Endodermal cell (in vitro differentiated cells): ENCODE measurements at regions not wholly inside any gene's neighbourhood (a gene's known extent, or its start where the extent isn't known, plus 50 kb on each side); places are given as distances from the start of the nearest gene placed in this dataset.

ENCODE experiments used
- DNase-seq: peaks from one replicate; pipeline ENCODE4 v3.0.0-alpha.2; 2017
- H3K27ac ChIP-seq: 2 replicates; pipeline ENCODE4 v1.5.1; 2013; ENCODE audit warnings: mild to moderate bottlenecking, low read depth, low read length, moderate library complexity
- H3K27me3 ChIP-seq: 2 replicates; pipeline ENCODE4 v1.6.1; 2013; ENCODE audit warnings: mild to moderate bottlenecking, low read length, moderate library complexity; ENCODE audit not compliant: insufficient read depth, control insufficient read depth, poor library complexity, severe bottlenecking
- H3K36me3 ChIP-seq: 2 replicates; pipeline ENCODE4 v1.7.0; 2013; ENCODE audit warnings: mild to moderate bottlenecking, low read length, moderate library complexity; ENCODE audit not compliant: control insufficient read depth, insufficient read depth
- H3K4me1 ChIP-seq: one replicate; pipeline ENCODE4 v1.7.0; 2013; ENCODE audit warnings: low read length; ENCODE audit not compliant: control insufficient read depth, insufficient read depth
- H3K4me3 ChIP-seq: 2 replicates; pipeline ENCODE4 v1.5.1; 2013; ENCODE audit warnings: mild to moderate bottlenecking, low read length, moderate library complexity
- H3K9ac ChIP-seq: 2 replicates; pipeline ENCODE4 v1.6.1; 2013; ENCODE audit warnings: mild to moderate bottlenecking, low read length, moderate library complexity; ENCODE audit not compliant: poor library complexity, severe bottlenecking; ENCODE audit errors: extremely low read depth
- H3K9me3 ChIP-seq: 2 replicates; pipeline ENCODE4 v1.6.1; 2013; ENCODE audit warnings: mild to moderate bottlenecking, low read length, moderate library complexity; ENCODE audit not compliant: control insufficient read depth
- H3K27ac Mint-ChIP-seq: 2 replicates; pipeline ENCODE4 v1.8.0; 2020; ENCODE audit warnings: mixed read lengths
- H3K27me3 Mint-ChIP-seq: 2 replicates; pipeline ENCODE4 v1.8.0; 2021; ENCODE audit warnings: mild to moderate bottlenecking, mixed read lengths; ENCODE audit not compliant: insufficient read depth
- H3K36me3 Mint-ChIP-seq: 2 replicates; pipeline ENCODE4 v1.8.0; 2020; ENCODE audit warnings: low read depth, mixed read lengths
- H3K4me1 Mint-ChIP-seq: 2 replicates; pipeline ENCODE4 v1.8.0; 2020; ENCODE audit warnings: mixed read lengths
- H3K4me3 Mint-ChIP-seq: 2 replicates; pipeline ENCODE4 v1.8.0; 2020; ENCODE audit warnings: mild to moderate bottlenecking, moderate library complexity, mixed read lengths
- H3K9me3 Mint-ChIP-seq: 2 replicates; pipeline ENCODE4 v1.8.0; 2020; ENCODE audit warnings: mild to moderate bottlenecking, mixed read lengths
- WGBS, 2 experiments: methylation state at CpG; one replicate each; pipeline versions ENCODE4 v1.1.5 to v1.1.7; 2013; ENCODE audit warnings: missing lambda C conversion rate in 2 of 2, mixed read lengths in 1 of 2; ENCODE audit not compliant: insufficient coverage in 1 of 2, insufficient read length in 1 of 2; 5-methylcytosine and 5-hydroxymethylcytosine counted together
- TF ChIP-seq, protein P1 (sequence below): fragments of 200-600 bp; sonication (generic); conservative IDR thresholded peaks from 2 replicates; pipeline ENCODE4 v1.5.0; 2021; ENCODE audit warnings: antibody characterized with exemption, mild to moderate bottlenecking

DNA sequence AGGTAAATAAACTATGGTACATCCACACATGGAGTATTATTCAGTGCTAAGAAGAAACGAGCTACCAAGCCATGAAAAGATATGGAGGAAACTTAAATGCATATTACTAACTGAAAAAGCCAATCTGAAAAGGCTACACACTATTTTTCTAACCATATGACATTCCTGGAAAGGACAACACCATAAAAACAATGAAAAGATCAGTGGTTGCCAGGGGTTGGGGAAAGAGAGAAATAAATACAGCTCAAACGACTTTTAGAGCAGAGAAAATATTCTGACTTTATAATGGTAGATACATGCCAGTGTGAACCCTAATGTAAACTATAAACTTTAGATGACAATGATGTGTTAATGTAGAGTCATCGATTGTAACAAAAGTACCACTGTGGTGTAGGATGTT is 225.9 kb upstream of the BTBD3 start:
- H3K27ac ChIP-seq = no peak overlapping the region
- peaks cover 51% of the 10 kb centered on the region for H3K4me1 Mint-ChIP-seq
- no peaks in the 10 kb centered on the region for H3K27me3 ChIP-seq
- H3K4me3 Mint-ChIP-seq = no peak overlapping the region
- no peaks in the 10 kb centered on the region for H3K9me3 ChIP-seq
- TF ChIP-seq, protein P1, sequence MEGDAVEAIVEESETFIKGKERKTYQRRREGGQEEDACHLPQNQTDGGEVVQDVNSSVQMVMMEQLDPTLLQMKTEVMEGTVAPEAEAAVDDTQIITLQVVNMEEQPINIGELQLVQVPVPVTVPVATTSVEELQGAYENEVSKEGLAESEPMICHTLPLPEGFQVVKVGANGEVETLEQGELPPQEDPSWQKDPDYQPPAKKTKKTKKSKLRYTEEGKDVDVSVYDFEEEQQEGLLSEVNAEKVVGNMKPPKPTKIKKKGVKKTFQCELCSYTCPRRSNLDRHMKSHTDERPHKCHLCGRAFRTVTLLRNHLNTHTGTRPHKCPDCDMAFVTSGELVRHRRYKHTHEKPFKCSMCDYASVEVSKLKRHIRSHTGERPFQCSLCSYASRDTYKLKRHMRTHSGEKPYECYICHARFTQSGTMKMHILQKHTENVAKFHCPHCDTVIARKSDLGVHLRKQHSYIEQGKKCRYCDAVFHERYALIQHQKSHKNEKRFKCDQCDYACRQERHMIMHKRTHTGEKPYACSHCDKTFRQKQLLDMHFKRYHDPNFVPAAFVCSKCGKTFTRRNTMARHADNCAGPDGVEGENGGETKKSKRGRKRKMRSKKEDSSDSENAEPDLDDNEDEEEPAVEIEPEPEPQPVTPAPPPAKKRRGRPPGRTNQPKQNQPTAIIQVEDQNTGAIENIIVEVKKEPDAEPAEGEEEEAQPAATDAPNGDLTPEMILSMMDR = no peak
- H3K36me3 Mint-ChIP-seq = no peaks in the 10 kb centered on the region
- DNase-seq = no peak
- no peak overlapping the region for H3K4me3 ChIP-seq
- peaks cover 12% of the 10 kb centered on the region for H3K4me1 ChIP-seq
- H3K36me3 ChIP-seq = no peaks in the 10 kb centered on the region
- no peak overlapping the region for H3K9ac ChIP-seq
- 95 to 100% methylated on average over 1 to 3 of the region's 3 CpGs for WGBS, 2 experiments
- peaks cover 5% of the 10 kb centered on the region for H3K27me3 Mint-ChIP-seq
- no peak overlapping the region for H3K27ac Mint-ChIP-seq
- no peaks in the 10 kb centered on the region for H3K9me3 Mint-ChIP-seq

DNA sequence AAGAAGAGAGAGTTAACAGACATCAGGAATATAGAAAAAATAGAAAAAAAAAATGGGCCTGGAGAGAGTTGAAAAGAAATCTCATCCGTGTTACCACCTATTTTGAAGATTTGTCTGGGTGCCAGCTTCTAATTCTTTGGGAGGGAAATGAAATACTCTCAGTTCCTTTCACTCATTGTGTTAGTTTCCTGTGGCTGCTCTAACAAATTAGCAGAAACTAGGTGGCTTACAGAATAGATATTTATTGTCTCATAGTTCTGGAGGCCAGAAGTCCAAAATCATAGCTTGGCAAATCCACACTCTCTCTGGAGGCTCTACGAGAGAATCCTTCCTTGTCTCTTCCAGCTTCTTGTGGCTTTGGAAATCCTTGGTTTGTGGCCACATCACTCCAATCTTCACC is 225.1 kb upstream of the BTBD3 start:
- Mint-ChIP-seq H3K36me3 (no peaks in the 10 kb centered on the region), H3K27ac (no peak overlapping the region), H3K4me1 (peaks cover 47% of the 10 kb centered on the region), H3K9me3 (peaks cover 4% of the 10 kb centered on the region), H3K4me3 (no peak overlapping the region), H3K27me3 (no peaks in the 10 kb centered on the region)
- H3K36me3 ChIP-seq = no peaks in the 10 kb centered on the region
- peaks cover 7% of the 10 kb centered on the region for H3K4me1 ChIP-seq
- H3K27me3 ChIP-seq = no peaks in the 10 kb centered on the region
- DNase-seq = no peak
- no peak overlapping the region for H3K9ac ChIP-seq
- H3K27ac ChIP-seq = no peak overlapping the region
- TF ChIP-seq, protein P1 = no peak
- WGBS, 2 experiments = 82 to 92% methylated on average over 2 of the region's 2 CpGs
- peaks cover 3% of the 10 kb centered on the region for H3K9me3 ChIP-seq
- no peak overlapping the region for H3K4me3 ChIP-seq

DNA sequence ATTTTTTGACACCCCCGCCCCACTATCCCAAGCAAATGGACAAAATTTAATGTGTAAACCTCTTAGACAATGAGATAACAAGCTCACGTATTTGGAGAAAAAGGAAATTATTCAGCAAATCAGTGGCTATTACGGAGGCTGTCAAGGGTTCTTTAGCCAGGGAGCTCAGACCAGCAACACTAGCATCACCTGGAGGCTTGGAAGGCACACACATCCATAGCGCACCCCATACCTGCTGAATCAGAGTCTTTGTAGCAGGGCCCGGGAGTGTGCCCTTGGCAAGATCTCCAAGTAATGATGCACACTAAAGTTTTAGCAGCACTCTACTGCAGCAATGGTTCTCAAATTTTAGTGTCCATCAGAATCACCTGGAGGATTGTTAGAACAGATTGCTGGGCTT is 223.2 kb upstream of the BTBD3 start:
- peaks cover 34% of the 10 kb centered on the region for H3K4me1 Mint-ChIP-seq
- Histone ChIP-seq H3K4me1 (peaks cover 5% of the 10 kb centered on the region), H3K9me3 (peaks cover 17% of the 10 kb centered on the region), H3K27ac (no peak overlapping the region), H3K9ac (no peak overlapping the region), H3K27me3 (no peaks in the 10 kb centered on the region), H3K36me3 (no peaks in the 10 kb centered on the region), H3K4me3 (no peak overlapping the region)
- no peak overlapping the region for H3K4me3 Mint-ChIP-seq
- H3K36me3 Mint-ChIP-seq = no peaks in the 10 kb centered on the region
- H3K27me3 Mint-ChIP-seq = no peaks in the 10 kb centered on the region
- TF ChIP-seq, protein P1 = peak; percentile 57
- WGBS, 2 experiments = 90 to 94% methylated on average over 4 to 5 of the region's 5 CpGs
- DNase-seq = no peak
- H3K27ac Mint-ChIP-seq = no peak overlapping the region
- H3K9me3 Mint-ChIP-seq = peaks cover 16% of the 10 kb centered on the region
